SK-N-SH treated with all-trans-retinoic acid at 6 μM for 48 hours (cell line): ENCODE measurements at regions not wholly inside any gene's neighbourhood (a gene's known extent, or its start where the extent isn't known, plus 50 kb on each side); places are given as distances from the start of the nearest gene placed in this dataset.

ENCODE experiments used
- ARNTL ChIP-seq: fragments of 450-650 bp; formaldehyde crosslinking; IDR thresholded peaks from 2 replicates; pipeline ENCODE4 v1.5.0; 2020; ENCODE audit warnings: low read depth, mild to moderate bottlenecking, moderate library complexity, borderline replicate concordance
- CSDC2 ChIP-seq: fragments of 250-450 bp; sonication (Bioruptor Pico); IDR thresholded peaks from 2 replicates; pipeline ENCODE4 v1.5.0; 2020; ENCODE audit warnings: mild to moderate bottlenecking, moderate library complexity
- PATZ1 ChIP-seq: fragments of 250-450 bp; sonication (Bioruptor Pico); IDR thresholded peaks from 2 replicates; pipeline ENCODE4 v1.8.0; 2020; ENCODE audit warnings: mild to moderate bottlenecking, moderate library complexity, borderline replicate concordance
- PPARA ChIP-seq: fragments of 250-450 bp; sonication (Bioruptor Pico); IDR thresholded peaks from 2 replicates; pipeline ENCODE4 v1.5.0; 2020; ENCODE audit warnings: mild to moderate bottlenecking, borderline replicate concordance
- TCF4 ChIP-seq: fragments of 250-450 bp; sonication (Bioruptor Pico); IDR thresholded peaks from 2 replicates; pipeline ENCODE4 v1.8.0; 2021; ENCODE audit warnings: mild to moderate bottlenecking, moderate library complexity, borderline replicate concordance
- ZFP3 ChIP-seq: fragments of 250-450 bp; sonication (Bioruptor Pico); IDR thresholded peaks from 2 replicates; pipeline ENCODE4 v1.5.0; 2020; ENCODE audit warnings: mild to moderate bottlenecking, moderate library complexity
- ZFP30 ChIP-seq: fragments of 450-650 bp; formaldehyde crosslinking; IDR thresholded peaks from 2 replicates; pipeline ENCODE4 v1.5.0; 2022; ENCODE audit warnings: mild to moderate bottlenecking, moderate library complexity
- ZNF565 ChIP-seq: fragments of 450-650 bp; formaldehyde crosslinking; conservative IDR thresholded peaks from 2 replicates; pipeline ENCODE4 v1.5.0; 2020; ENCODE audit warnings: low read depth, mild to moderate bottlenecking, moderate library complexity
- ZNF8 ChIP-seq: fragments of 450-650 bp; formaldehyde crosslinking; IDR thresholded peaks from 2 replicates; pipeline ENCODE4 v1.5.0; 2020; ENCODE audit warnings: mild to moderate bottlenecking, moderate library complexity

GRCh38 chr1:95728841-95729240, 494.8 kb downstream of the RWDD3 start:
- TF ChIP-seq ZFP30, result no peak
- TF ChIP-seq ZFP3 (CRISPR knock-in tag), result no peak
- TF ChIP-seq ARNTL (CRISPR knock-in tag), result no peak
- TF ChIP-seq PATZ1 (CRISPR knock-in tag), result no peak
- no peak for TF ChIP-seq TCF4 (CRISPR knock-in tag)
- TF ChIP-seq PPARA (CRISPR knock-in tag), result no peak
- TF ChIP-seq ZNF8 (CRISPR knock-in tag), result no peak
- no peak for TF ChIP-seq ZNF565 (CRISPR knock-in tag)
- no peak for TF ChIP-seq CSDC2 (CRISPR knock-in tag)
